ENCODE measurements at regions not wholly inside any gene's neighbourhood (a gene's known extent, or its start where the extent isn't known, plus 50 kb on each side); places are given as distances from the start of the nearest gene placed in this dataset.

- peaks cover 13% of the 10 kb centered on the region for H3K4me1 Mint-ChIP-seq
- Histone ChIP-seq H2AFZ (no peak overlapping the region), H3K4me1 (ENCODE audit: insufficient read depth) (no peaks in the 10 kb centered on the region), H3K36me3 (ENCODE audit: insufficient read depth) (no peaks in the 10 kb centered on the region), H3K9me2 (ENCODE audit: insufficient read depth) (no peaks in the 10 kb centered on the region), H3K27me3 (ENCODE audit: insufficient read depth) (no peaks in the 10 kb centered on the region), H3K4me3 (no peak overlapping the region), H3K4me2 (no peak overlapping the region), H4K20me1 (replicated peaks; ENCODE audit: insufficient read depth) (no peaks in the 10 kb centered on the region), H3F3A (replicated peaks; ENCODE audit: low read depth) (no peaks in the 10 kb centered on the region), H3K79me2 (replicated peaks; ENCODE audit: insufficient read depth) (no peaks in the 10 kb centered on the region), H3K27ac (ENCODE audit: low read depth) (no peak overlapping the region)
- H3K27ac Mint-ChIP-seq = no peak overlapping the region
- no peaks in the 10 kb centered on the region; the same call in 2 of the 3 replicates for H3K36me3 Mint-ChIP-seq (ENCODE audit: low read depth)
- ATAC-seq = no peak
- H3K27me3 Mint-ChIP-seq (ENCODE audit: insufficient read depth, low read depth, poor library complexity) = peaks cover 5% of the 10 kb centered on the region
- no peaks in the 10 kb centered on the region; the same call in 2 of the 3 replicates for H3K9me3 Mint-ChIP-seq
- no peak overlapping the region for H3K4me3 Mint-ChIP-seq
- TF ChIP-seq, protein P1, sequence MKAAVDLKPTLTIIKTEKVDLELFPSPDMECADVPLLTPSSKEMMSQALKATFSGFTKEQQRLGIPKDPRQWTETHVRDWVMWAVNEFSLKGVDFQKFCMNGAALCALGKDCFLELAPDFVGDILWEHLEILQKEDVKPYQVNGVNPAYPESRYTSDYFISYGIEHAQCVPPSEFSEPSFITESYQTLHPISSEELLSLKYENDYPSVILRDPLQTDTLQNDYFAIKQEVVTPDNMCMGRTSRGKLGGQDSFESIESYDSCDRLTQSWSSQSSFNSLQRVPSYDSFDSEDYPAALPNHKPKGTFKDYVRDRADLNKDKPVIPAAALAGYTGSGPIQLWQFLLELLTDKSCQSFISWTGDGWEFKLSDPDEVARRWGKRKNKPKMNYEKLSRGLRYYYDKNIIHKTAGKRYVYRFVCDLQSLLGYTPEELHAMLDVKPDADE (IDR thresholded peaks at IDR 0.05) = no peak
- TF ChIP-seq EZH2phosphoT487 (IDR thresholded peaks at IDR 0.05; ENCODE audit: unreplicated experiment) (no peak), CREB1 (CRISPR knock-in tag; IDR thresholded peaks at IDR 0.05; ENCODE audit: low read depth) (no peak), ZNF114 (CRISPR knock-in tag; IDR thresholded peaks at IDR 0.05) (no peak), STAT1 (IDR thresholded peaks at IDR 0.05; ENCODE audit: unreplicated experiment) (no peak), CTCF (conservative IDR thresholded peaks at IDR 0.05; ENCODE audit: low read depth in 2 of 2) (no peak), ZNF462 (CRISPR knock-in tag; IDR thresholded peaks at IDR 0.05) (no peak), JUNB (IDR thresholded peaks at IDR 0.05; ENCODE audit: unreplicated experiment) (no peak), NANOG (IDR thresholded peaks at IDR 0.05; ENCODE audit: borderline replicate concordance) (no peak), ZNF331 (CRISPR knock-in tag; IDR thresholded peaks at IDR 0.05; ENCODE audit: low read depth) (no peak), POLR2AphosphoS5 (IDR thresholded peaks at IDR 0.05; ENCODE audit: low read depth) (no peak), EZH2 (IDR thresholded peaks at IDR 0.05; ENCODE audit: low read depth, unreplicated experiment) (no peak)
- TF ChIP-seq, protein P2, sequence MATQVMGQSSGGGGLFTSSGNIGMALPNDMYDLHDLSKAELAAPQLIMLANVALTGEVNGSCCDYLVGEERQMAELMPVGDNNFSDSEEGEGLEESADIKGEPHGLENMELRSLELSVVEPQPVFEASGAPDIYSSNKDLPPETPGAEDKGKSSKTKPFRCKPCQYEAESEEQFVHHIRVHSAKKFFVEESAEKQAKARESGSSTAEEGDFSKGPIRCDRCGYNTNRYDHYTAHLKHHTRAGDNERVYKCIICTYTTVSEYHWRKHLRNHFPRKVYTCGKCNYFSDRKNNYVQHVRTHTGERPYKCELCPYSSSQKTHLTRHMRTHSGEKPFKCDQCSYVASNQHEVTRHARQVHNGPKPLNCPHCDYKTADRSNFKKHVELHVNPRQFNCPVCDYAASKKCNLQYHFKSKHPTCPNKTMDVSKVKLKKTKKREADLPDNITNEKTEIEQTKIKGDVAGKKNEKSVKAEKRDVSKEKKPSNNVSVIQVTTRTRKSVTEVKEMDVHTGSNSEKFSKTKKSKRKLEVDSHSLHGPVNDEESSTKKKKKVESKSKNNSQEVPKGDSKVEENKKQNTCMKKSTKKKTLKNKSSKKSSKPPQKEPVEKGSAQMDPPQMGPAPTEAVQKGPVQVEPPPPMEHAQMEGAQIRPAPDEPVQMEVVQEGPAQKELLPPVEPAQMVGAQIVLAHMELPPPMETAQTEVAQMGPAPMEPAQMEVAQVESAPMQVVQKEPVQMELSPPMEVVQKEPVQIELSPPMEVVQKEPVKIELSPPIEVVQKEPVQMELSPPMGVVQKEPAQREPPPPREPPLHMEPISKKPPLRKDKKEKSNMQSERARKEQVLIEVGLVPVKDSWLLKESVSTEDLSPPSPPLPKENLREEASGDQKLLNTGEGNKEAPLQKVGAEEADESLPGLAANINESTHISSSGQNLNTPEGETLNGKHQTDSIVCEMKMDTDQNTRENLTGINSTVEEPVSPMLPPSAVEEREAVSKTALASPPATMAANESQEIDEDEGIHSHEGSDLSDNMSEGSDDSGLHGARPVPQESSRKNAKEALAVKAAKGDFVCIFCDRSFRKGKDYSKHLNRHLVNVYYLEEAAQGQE (IDR thresholded peaks at IDR 0.05; ENCODE audit: unreplicated experiment) = no peak
- DNase-seq (ENCODE audit: low spot score) = no peak
Measured at GRCh38 chr22:48555606-48556005, 1272.1 kb downstream of the BRD1 start.

Measured in GM23338 (cell line).